IMR-90 (cell line): ENCODE measurements at regions not wholly inside any gene's neighbourhood (a gene's known extent, or its start where the extent isn't known, plus 50 kb on each side); places are given as distances from the start of the nearest gene placed in this dataset.

ENCODE experiments used
- ATAC-seq: fragments of 200-7000 bp; cut with Tn5 transposase; 2 replicates; pipeline ENCODE4 v1.9.1; 2020; ENCODE audit warnings: low read depth, mild to moderate bottlenecking, moderate library complexity
- BruUV-seq: library from RNA; stranded (reverse); fragments of 400-500 nt; replicated peaks from 2 replicates; lab custom pipeline; 2021; lab: Mats Ljungman, UMichigan
- CTCF ChIA-PET: fragments of 300-600 bp; formaldehyde crosslinking; extraction: SDS; loops from one replicate; lab custom pipeline; 2021; ENCODE audit warnings: antibody characterized with exemption; lab: Yijun Ruan, JAX
- POLR2A ChIA-PET: fragments of 300-600 bp; sonication (Branson Sonifier 250); formaldehyde crosslinking; loops from one replicate; lab custom pipeline; 2022; ENCODE audit warnings: antibody characterized with exemption; ENCODE audit not compliant: unreplicated experiment; lab: Charles Lee
- DNase-seq: peaks from one replicate; pipeline ENCODE4 v3.0.0; 2013
- H2AFZ ChIP-seq: replicated peaks from 2 replicates; pipeline ENCODE3; 2013; ENCODE audit warnings: low read length, mild to moderate bottlenecking; ENCODE audit not compliant: poor library complexity
- H2AK5ac ChIP-seq: 2 replicates; pipeline ENCODE4 v1.6.1; 2013; ENCODE audit warnings: low read depth, low read length, inconsistent platforms
- H2AK9ac ChIP-seq: replicated peaks from 2 replicates; pipeline ENCODE3; 2013; ENCODE audit warnings: mild to moderate bottlenecking, low read depth, low read length, moderate library complexity; ENCODE audit not compliant: poor library complexity
- H2BK120ac ChIP-seq: 2 replicates; pipeline ENCODE4 v1.6.1; 2013; ENCODE audit warnings: low read depth, low read length, inconsistent platforms
- H2BK15ac ChIP-seq: 3 replicates; pipeline ENCODE4 v1.6.1; 2013; ENCODE audit warnings: low read depth, low read length, inconsistent platforms
- H2BK20ac ChIP-seq: 2 replicates; pipeline ENCODE4 v1.6.1; 2013; ENCODE audit warnings: low read depth, mild to moderate bottlenecking, inconsistent platforms, low read length, moderate library complexity
- H2BK5ac ChIP-seq: 2 replicates; pipeline ENCODE4 v1.6.1; 2013; ENCODE audit warnings: mild to moderate bottlenecking, low read depth, low read length, inconsistent platforms; ENCODE audit not compliant: poor library complexity, severe bottlenecking
- H3K14ac ChIP-seq: replicated peaks from 2 replicates; pipeline ENCODE4 v1.6.1; 2013; ENCODE audit warnings: low read depth, low read length, inconsistent platforms
- H3K18ac ChIP-seq: 2 replicates; pipeline ENCODE4 v1.6.1; 2013; ENCODE audit warnings: low read depth, low read length, control low read depth
- H3K23ac ChIP-seq: 2 replicates; pipeline ENCODE4 v1.6.1; 2013; ENCODE audit warnings: low read depth, low read length, inconsistent platforms
- H3K27ac ChIP-seq: 2 replicates; pipeline ENCODE4 v1.5.1; 2013; ENCODE audit warnings: mild to moderate bottlenecking, control low read depth, low read length; ENCODE audit not compliant: insufficient read depth
- H3K27me3 ChIP-seq: 2 replicates; pipeline ENCODE4 v1.6.1; 2013; ENCODE audit warnings: low read length; ENCODE audit not compliant: control insufficient read depth, insufficient read depth
- H3K36me3 ChIP-seq: 2 replicates; pipeline ENCODE4 v1.6.1; 2013; ENCODE audit warnings: low read length, mixed read lengths; ENCODE audit not compliant: control insufficient read depth, insufficient read depth
- H3K4ac ChIP-seq: 2 replicates; pipeline ENCODE4 v1.6.1; 2013; ENCODE audit warnings: low read depth, low read length, inconsistent platforms
- H3K4me1 ChIP-seq: 2 replicates; pipeline ENCODE4 v1.6.1; 2013; ENCODE audit warnings: low read length, mixed read lengths; ENCODE audit not compliant: control insufficient read depth, insufficient read depth
- H3K4me2 ChIP-seq: 2 replicates; pipeline ENCODE4 v1.6.1; 2013; ENCODE audit warnings: low read depth, mild to moderate bottlenecking, control low read depth, low read length, moderate library complexity
- H3K4me3 ChIP-seq: 2 replicates; pipeline ENCODE4 v1.5.1; 2013; ENCODE audit warnings: low read depth, mild to moderate bottlenecking, control low read depth, low read length, moderate library complexity; ENCODE audit not compliant: insufficient read depth
- H3K56ac ChIP-seq: 2 replicates; pipeline ENCODE4 v1.6.1; 2013; ENCODE audit warnings: low read length, inconsistent platforms; ENCODE audit not compliant: insufficient read depth; ENCODE audit errors: extremely low read depth
- H3K79me1 ChIP-seq, 2 experiments: 2 replicates each; pipeline ENCODE4 v1.6.1; 2013; ENCODE audit warnings: low read length in 2 of 2, inconsistent platforms in 1 of 2, low read depth in 1 of 2
- H3K9ac ChIP-seq: 2 replicates; pipeline ENCODE4 v1.6.1; 2013; ENCODE audit warnings: low read depth, low read length, control low read depth
- H3K9me1 ChIP-seq: 2 replicates; pipeline ENCODE4 v1.6.1; 2013; ENCODE audit warnings: low read length, inconsistent platforms; ENCODE audit not compliant: insufficient read depth
- H3K9me3 ChIP-seq: 2 replicates; pipeline ENCODE4 v1.6.1; 2013; ENCODE audit warnings: low read length; ENCODE audit not compliant: control insufficient read depth, insufficient read depth
- H4K20me1 ChIP-seq: 2 replicates; pipeline ENCODE4 v1.6.1; 2013; ENCODE audit warnings: low read length, inconsistent platforms; ENCODE audit not compliant: insufficient read depth
- H4K5ac ChIP-seq: 2 replicates; pipeline ENCODE4 v1.6.1; 2013; ENCODE audit warnings: mild to moderate bottlenecking, low read depth, low read length, control low read depth
- H4K8ac ChIP-seq, 2 experiments: 2 replicates each; pipeline ENCODE4 v1.6.1; 2013; ENCODE audit warnings: low read depth in 2 of 2, low read length in 2 of 2, control low read depth in 1 of 2, inconsistent platforms in 1 of 2
- H4K91ac ChIP-seq: 2 replicates; pipeline ENCODE4 v1.6.1; 2013; ENCODE audit warnings: low read depth, low read length, inconsistent platforms; ENCODE audit not compliant: insufficient read depth
- BHLHE40 ChIP-seq: fragments of 150-350 bp; IDR thresholded peaks from 2 replicates; pipeline ENCODE4 v1.6.1; 2016; ENCODE audit warnings: mild to moderate bottlenecking, low read depth, low read length
- CEBPB ChIP-seq: IDR thresholded peaks from 2 replicates; pipeline ENCODE4 v1.6.1; 2012; ENCODE audit warnings: low read depth, low read length, improper control_type of control experiment
- CHD1 ChIP-seq: IDR thresholded peaks from 2 replicates; pipeline ENCODE4 v1.6.1; 2012; ENCODE audit warnings: low read depth, low read length, improper control_type of control experiment
- FOS ChIP-seq: fragments of 150-350 bp; IDR thresholded peaks from 2 replicates; pipeline ENCODE4 v1.6.1; 2016; ENCODE audit warnings: low read depth, low read length
- MAFK ChIP-seq: IDR thresholded peaks from 2 replicates; pipeline ENCODE4 v1.6.1; 2012; ENCODE audit warnings: low read depth, low read length, improper control_type of control experiment
- MAZ ChIP-seq: IDR thresholded peaks from 2 replicates; pipeline ENCODE4 v1.6.1; 2012; ENCODE audit warnings: low read depth, mild to moderate bottlenecking, low read length, improper control_type of control experiment, moderate library complexity, borderline replicate concordance
- MXI1 ChIP-seq: IDR thresholded peaks from 2 replicates; pipeline ENCODE4 v1.6.1; 2012; ENCODE audit warnings: low read depth, mild to moderate bottlenecking, low read length, moderate library complexity, borderline replicate concordance
- NFE2L2 ChIP-seq: fragments of 150-350 bp; IDR thresholded peaks from 2 replicates; pipeline ENCODE4 v1.6.1; 2016; ENCODE audit warnings: low read depth, mild to moderate bottlenecking, low read length
- POLR2A ChIP-seq: IDR thresholded peaks from 2 replicates; pipeline ENCODE4 v1.6.1; 2012; ENCODE audit warnings: mild to moderate bottlenecking, low read depth, low read length
- RAD21 ChIP-seq: IDR thresholded peaks from 2 replicates; pipeline ENCODE4 v1.6.1; 2012; ENCODE audit warnings: low read length, improper control_type of control experiment
- RCOR1 ChIP-seq: IDR thresholded peaks from 2 replicates; pipeline ENCODE4 v1.6.1; 2012; ENCODE audit warnings: mild to moderate bottlenecking, low read length, improper control_type of control experiment; ENCODE audit not compliant: insufficient replicate concordance
- RFX5 ChIP-seq: IDR thresholded peaks from 2 replicates; pipeline ENCODE4 v1.8.0; 2012; ENCODE audit warnings: low read depth, mild to moderate bottlenecking, low read length, moderate library complexity
- SMC3 ChIP-seq: fragments of 150-350 bp; IDR thresholded peaks from 2 replicates; pipeline ENCODE4 v1.6.1; 2016; ENCODE audit warnings: low read depth, mild to moderate bottlenecking, antibody characterized with exemption, low read length, moderate library complexity
- USF2 ChIP-seq: fragments of 150-350 bp; IDR thresholded peaks from 2 replicates; pipeline ENCODE4 v1.6.1; 2017; ENCODE audit warnings: mild to moderate bottlenecking, antibody characterized with exemption, low read length, low read depth
- WGBS, 2 experiments: methylation state at CpG; one replicate each; pipeline versions ENCODE4 v1.1.5 to v1.1.7; 2013; ENCODE audit warnings: missing lambda C conversion rate in 2 of 2; ENCODE audit not compliant: insufficient read length in 1 of 2; ENCODE audit errors: extremely low coverage in 2 of 2; 5-methylcytosine and 5-hydroxymethylcytosine counted together
- dilution Hi-C: fragments of 300-500 bp; cut with HindIII; formaldehyde crosslinking; loops from one replicate; pipeline ENCODE4 v1.14.3; 2018; ENCODE audit warnings: low sequenced_read_pairs; ENCODE audit not compliant: unreplicated experiment
- in situ Hi-C: fragments of 300-500 bp; cut with MboI; formaldehyde crosslinking; loops from 3 replicates; pipeline ENCODE4 v1.14.3; 2019; ENCODE audit warnings: low sequenced_read_pairs, inconsistent platforms, mixed read lengths
- intact Hi-C: fragments of 100-400 bp; cut with micrococcal nuclease; formaldehyde crosslinking; loops from 2 replicates; pipeline ENCODE4 v1.10.0; 2022
- TF ChIP-seq, protein P1 (sequence below): fragments of 150-350 bp; IDR thresholded peaks from 2 replicates; pipeline ENCODE4 v1.6.1; 2016; ENCODE audit warnings: low read depth, mild to moderate bottlenecking, low read length, moderate library complexity, borderline replicate concordance
- TF ChIP-seq, protein P2 (sequence below): conservative IDR thresholded peaks from 2 replicates; pipeline ENCODE4 v1.5.1; 2012; ENCODE audit warnings: mild to moderate bottlenecking, low read depth, low read length, improper control_type of control experiment

DNA sequence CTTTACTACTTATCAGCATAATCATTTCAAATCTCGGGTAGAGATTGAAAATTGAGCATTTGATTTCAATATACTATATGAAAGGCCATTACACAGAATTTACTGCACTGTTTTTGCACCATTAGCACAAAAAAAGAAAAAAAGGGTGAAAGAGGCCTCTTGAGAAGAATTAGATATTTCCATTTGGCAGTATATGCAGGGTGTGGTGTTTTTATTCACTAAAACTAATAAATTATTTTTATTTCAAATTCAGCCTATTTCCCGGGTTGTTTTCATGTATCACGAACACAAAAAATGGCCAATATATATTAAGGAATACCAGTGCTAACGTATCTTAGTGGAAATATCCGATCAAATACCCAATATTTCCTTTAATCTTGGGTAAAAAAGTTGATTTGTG lies 110.5 kb upstream of the TBL1XR1 start:
- intact Hi-C loops = no loop called here
- Histone ChIP-seq H4K91ac (no peak overlapping the region), H3K4me2 (no peak overlapping the region), H2BK15ac (no peak overlapping the region), H4K20me1 (no peaks in the 10 kb centered on the region), H3K4me3 (no peak overlapping the region), H3K27me3 (no peaks in the 10 kb centered on the region), H2AK5ac (no peak overlapping the region), H2AK9ac (no peak overlapping the region), H3K9me1 (no peaks in the 10 kb centered on the region), H3K23ac (no peak overlapping the region), H2BK20ac (no peak overlapping the region), H3K18ac (no peak overlapping the region), H2AFZ (no peak overlapping the region), H3K27ac (no peak overlapping the region), H3K79me1 (no peaks in the 10 kb centered on the region), H3K9ac (no peak overlapping the region), H3K56ac (no peak overlapping the region), H3K14ac (no peak overlapping the region), H2BK120ac (no peak overlapping the region), H4K8ac (no peak overlapping the region), H3K36me3 (no peaks in the 10 kb centered on the region), H3K9me3 (no peaks in the 10 kb centered on the region), H3K4ac (no peak overlapping the region), H3K4me1 (no peaks in the 10 kb centered on the region), H2BK5ac (no peak overlapping the region), H4K5ac (no peak overlapping the region)
- in situ Hi-C loops = no loop called here
- dilution Hi-C loops = no loop called here
- ATAC-seq (no peak), DNase-seq (no peak)
- no CpG with 5 or more reads among the region's 5 CpGs for WGBS, 2 experiments
- TF ChIP-seq POLR2A (no peak), MXI1 (no peak), SMC3 (no peak), MAZ (no peak), RFX5 (no peak), FOS (no peak), CHD1 (no peak), MAFK (no peak), USF2 (no peak), CEBPB (no peak), BHLHE40 (no peak), RAD21 (no peak), NFE2L2 (no peak), RCOR1 (no peak)
- TF ChIP-seq, protein P1, sequence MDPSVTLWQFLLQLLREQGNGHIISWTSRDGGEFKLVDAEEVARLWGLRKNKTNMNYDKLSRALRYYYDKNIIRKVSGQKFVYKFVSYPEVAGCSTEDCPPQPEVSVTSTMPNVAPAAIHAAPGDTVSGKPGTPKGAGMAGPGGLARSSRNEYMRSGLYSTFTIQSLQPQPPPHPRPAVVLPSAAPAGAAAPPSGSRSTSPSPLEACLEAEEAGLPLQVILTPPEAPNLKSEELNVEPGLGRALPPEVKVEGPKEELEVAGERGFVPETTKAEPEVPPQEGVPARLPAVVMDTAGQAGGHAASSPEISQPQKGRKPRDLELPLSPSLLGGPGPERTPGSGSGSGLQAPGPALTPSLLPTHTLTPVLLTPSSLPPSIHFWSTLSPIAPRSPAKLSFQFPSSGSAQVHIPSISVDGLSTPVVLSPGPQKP = no peak
- TF ChIP-seq, protein P2, sequence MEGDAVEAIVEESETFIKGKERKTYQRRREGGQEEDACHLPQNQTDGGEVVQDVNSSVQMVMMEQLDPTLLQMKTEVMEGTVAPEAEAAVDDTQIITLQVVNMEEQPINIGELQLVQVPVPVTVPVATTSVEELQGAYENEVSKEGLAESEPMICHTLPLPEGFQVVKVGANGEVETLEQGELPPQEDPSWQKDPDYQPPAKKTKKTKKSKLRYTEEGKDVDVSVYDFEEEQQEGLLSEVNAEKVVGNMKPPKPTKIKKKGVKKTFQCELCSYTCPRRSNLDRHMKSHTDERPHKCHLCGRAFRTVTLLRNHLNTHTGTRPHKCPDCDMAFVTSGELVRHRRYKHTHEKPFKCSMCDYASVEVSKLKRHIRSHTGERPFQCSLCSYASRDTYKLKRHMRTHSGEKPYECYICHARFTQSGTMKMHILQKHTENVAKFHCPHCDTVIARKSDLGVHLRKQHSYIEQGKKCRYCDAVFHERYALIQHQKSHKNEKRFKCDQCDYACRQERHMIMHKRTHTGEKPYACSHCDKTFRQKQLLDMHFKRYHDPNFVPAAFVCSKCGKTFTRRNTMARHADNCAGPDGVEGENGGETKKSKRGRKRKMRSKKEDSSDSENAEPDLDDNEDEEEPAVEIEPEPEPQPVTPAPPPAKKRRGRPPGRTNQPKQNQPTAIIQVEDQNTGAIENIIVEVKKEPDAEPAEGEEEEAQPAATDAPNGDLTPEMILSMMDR = no peak
- BruUV-seq = no TSS peak
- POLR2A ChIA-PET = no interaction called here
- CTCF ChIA-PET = no interaction called here
